HCT116 (cell line): ENCODE measurements at regions not wholly inside any gene's neighbourhood (a gene's known extent, or its start where the extent isn't known, plus 50 kb on each side); places are given as distances from the start of the nearest gene placed in this dataset.
"Not testable (repeated sequence)": the region's sequence is repeated elsewhere in the genome, so short reads cannot be mapped to it uniquely, and the experiment has no call there.

Source experiments
- ATAC-seq: fragments of 200-7000 bp; cut with Tn5 transposase; 2 replicates; pipeline ENCODE4 v1.9.1; 2020; ENCODE audit warnings: mild to moderate bottlenecking, moderate library complexity
- BruUV-seq: library from RNA; stranded (reverse); fragments of 400-500 nt; replicated peaks from 2 replicates; lab custom pipeline; 2021; lab: Mats Ljungman, UMichigan
- CTCF ChIA-PET: fragments of 300-600 bp; sonication (Branson Sonifier 250); formaldehyde crosslinking; loops from one replicate; lab custom pipeline; 2021; ENCODE audit warnings: antibody characterized with exemption; lab: Charles Lee
- POLR2A ChIA-PET: fragments of 300-600, 350-600 bp; sonication (Branson Sonifier 250); formaldehyde crosslinking; loops from one replicate; lab custom pipeline; 2021; ENCODE audit warnings: antibody characterized with exemption; lab: Charles Lee
- RAD21 ChIA-PET, 2 experiments: fragments of 300-600 bp; sonication (Branson Sonifier 250); formaldehyde crosslinking; loops; one replicate each; lab custom pipeline; 2023; ENCODE audit warnings: low total read pairs in 2 of 2; ENCODE audit not compliant: uncharacterized antibody in 2 of 2, unreplicated experiment in 2 of 2, low non-redundant PET in 1 of 2; lab: Charles Lee
- DNase-seq: peaks from one replicate; pipeline ENCODE4 v3.0.0-alpha.2; 2010; ENCODE audit warnings: low read depth, low spot score
- H2AFZ ChIP-seq: fragments of 200-600 bp; shearing (Covaris generic), sonication (generic); 2 replicates; pipeline ENCODE4 v1.6.1; 2017; ENCODE audit warnings: low read depth, mixed run types, mixed read lengths, antibody characterized with exemption, low read length; ENCODE audit not compliant: poor library complexity, severe bottlenecking
- H3K27ac ChIP-seq: 2 replicates; pipeline ENCODE4 v1.5.1; 2012; ENCODE audit warnings: low read depth, low read length
- H3K27me3 ChIP-seq: fragments of 200-600 bp; sonication (generic); 2 replicates; pipeline ENCODE4 v1.6.1; 2016; ENCODE audit warnings: mixed run types, low read length, mixed read lengths; ENCODE audit not compliant: insufficient read depth
- H3K36me3 ChIP-seq, 2 experiments: fragments of 200-500 bp in 1 of 2; fragments of 200-600 bp in 1 of 2; sonication (Bioruptor generic) in 1 of 2; sonication (generic) in 1 of 2; 2 replicates each; pipeline versions ENCODE4 v1.5.1 to v1.6.1; 2014 to 2016; ENCODE audit warnings: low read length in 2 of 2, inconsistent platforms in 1 of 2, mixed read lengths in 1 of 2, mixed run types in 1 of 2; ENCODE audit not compliant: insufficient read depth in 2 of 2, control insufficient read depth in 1 of 2
- H3K4me1 ChIP-seq, 2 experiments: fragments of 200-600 bp in 1 of 2; sonication (generic) in 1 of 2; 2 replicates each; pipeline versions ENCODE4 v1.5.1 to v1.6.1; 2012 to 2017; ENCODE audit warnings: low read length in 2 of 2, inconsistent platforms in 1 of 2, mild to moderate bottlenecking in 1 of 2, mixed read lengths in 1 of 2, mixed run types in 1 of 2, moderate library complexity in 1 of 2; ENCODE audit not compliant: insufficient read depth in 2 of 2, control insufficient read depth in 1 of 2
- H3K4me2 ChIP-seq: fragments of 200-600 bp; sonication (generic); 2 replicates; pipeline ENCODE4 v1.6.1; 2017; ENCODE audit warnings: mixed run types, low read length, mixed read lengths
- H3K4me3 ChIP-seq, 2 experiments: fragments of 200-600 bp in 1 of 2; sonication (generic) in 1 of 2; replicated peaks in 1 of 2; 2 replicates each; pipeline ENCODE4 v1.5.1; 2011 to 2016; ENCODE audit warnings: low read length in 2 of 2, control low read depth in 1 of 2, low read depth in 1 of 2, mild to moderate bottlenecking in 1 of 2, mixed read lengths in 1 of 2, mixed run types in 1 of 2
- H3K79me2 ChIP-seq: fragments of 200-600 bp; sonication (generic); 2 replicates; pipeline ENCODE4 v1.6.1; 2017; ENCODE audit warnings: mild to moderate bottlenecking, mixed run types, low read length, moderate library complexity, mixed read lengths; ENCODE audit not compliant: insufficient read depth
- H3K9ac ChIP-seq: fragments of 200-600 bp; sonication (generic); 2 replicates; pipeline ENCODE4 v1.6.1; 2016; ENCODE audit warnings: low read length, mixed read lengths
- H3K9me2 ChIP-seq: fragments of 200-600 bp; sonication (generic), shearing (Covaris generic); 2 replicates; pipeline ENCODE4 v1.6.1; 2017; ENCODE audit warnings: mixed run types, mild to moderate bottlenecking, moderate library complexity; ENCODE audit not compliant: insufficient read depth
- H3K9me3 ChIP-seq, 2 experiments: fragments of 200-500 bp in 1 of 2; fragments of 200-600 bp in 1 of 2; sonication (Bioruptor generic) in 1 of 2; sonication (generic) in 1 of 2; 2 replicates each; pipeline ENCODE4 v1.6.1; 2014 to 2017; ENCODE audit warnings: low read length in 2 of 2, mixed read lengths in 2 of 2, inconsistent platforms in 1 of 2, low read depth in 1 of 2, mild to moderate bottlenecking in 1 of 2, mixed run types in 1 of 2, moderate library complexity in 1 of 2; ENCODE audit not compliant: control insufficient read depth in 1 of 2, insufficient read depth in 1 of 2
- H4K20me1 ChIP-seq: fragments of 200-600 bp; sonication (generic), shearing (Covaris generic); 2 replicates; pipeline ENCODE4 v1.6.1; 2017; ENCODE audit warnings: mixed run types, mild to moderate bottlenecking, moderate library complexity; ENCODE audit not compliant: insufficient read depth
- ELF1 ChIP-seq: IDR thresholded peaks from 2 replicates; pipeline ENCODE4 v1.6.1; 2012; ENCODE audit warnings: low read depth, borderline replicate concordance
- EZH2 ChIP-seq: fragments of 200-600 bp; sonication (generic); IDR thresholded peaks from 2 replicates; pipeline ENCODE4 v1.6.1; 2017; ENCODE audit warnings: antibody characterized with exemption, mixed run types
- FOSL1 ChIP-seq: IDR thresholded peaks from 2 replicates; pipeline ENCODE4 v1.6.1; 2012; ENCODE audit warnings: low read depth
- JUND ChIP-seq: IDR thresholded peaks from 2 replicates; pipeline ENCODE4 v1.6.1; 2012
- POLR2A ChIP-seq: IDR thresholded peaks from 2 replicates; pipeline ENCODE4 v1.7.0; 2011; ENCODE audit warnings: borderline replicate concordance; ENCODE audit not compliant: insufficient read depth, insufficient read length; ENCODE audit errors: extremely low read depth
- POLR2AphosphoS5 ChIP-seq: IDR thresholded peaks from 2 replicates; pipeline ENCODE4 v1.6.1; 2011; ENCODE audit warnings: mild to moderate bottlenecking, low read depth, low read length, moderate library complexity
- RAD21 ChIP-seq: IDR thresholded peaks from 2 replicates; pipeline ENCODE4 v1.6.1; 2012; ENCODE audit warnings: low read depth, mild to moderate bottlenecking
- TCF7L2 ChIP-seq: IDR thresholded peaks from 2 replicates; pipeline ENCODE4 v1.7.0; 2011; ENCODE audit warnings: borderline replicate concordance, inconsistent platforms; ENCODE audit not compliant: insufficient read depth, insufficient read length; ENCODE audit errors: extremely low read depth
- ZFX ChIP-seq: fragments of 450-650 bp; IDR thresholded peaks from 2 replicates; pipeline ENCODE4 v1.6.1; 2017
- ZNF274 ChIP-seq: fragments of 200-500 bp; sonication (Bioruptor generic); IDR thresholded peaks from 2 replicates; pipeline ENCODE4 v1.6.1; 2014; ENCODE audit warnings: mild to moderate bottlenecking, low read depth, low read length, inconsistent platforms
- intact Hi-C: fragments of 100-400 bp; cut with micrococcal nuclease; formaldehyde crosslinking; loops from 2 replicates; pipeline ENCODE4 v1.10.0; 2022
- TF ChIP-seq, protein P1 (sequence below): IDR thresholded peaks from 2 replicates; pipeline ENCODE4 v1.6.1; 2011; ENCODE audit warnings: mild to moderate bottlenecking, low read length, moderate library complexity; ENCODE audit not compliant: insufficient replicate concordance; ENCODE audit errors: extremely low read depth

- H3K9me3 ChIP-seq: peaks cover 0 to 22% of the 10 kb centered on the region in 2 experiments; a peak in 2 of 4 replicates
- ChIA-PET CTCF (no interaction called here), RAD21 (no interaction called here), POLR2A (no interaction called here)
- ATAC-seq: no peak
- H3K27me3 ChIP-seq: no peaks in the 10 kb centered on the region
- no peaks in the 10 kb centered on the region for H3K36me3 ChIP-seq
- no peak overlapping the region for H2AFZ ChIP-seq
- no peaks in the 10 kb centered on the region for H4K20me1 ChIP-seq
- H3K79me2 ChIP-seq: no peaks in the 10 kb centered on the region
- no peak overlapping the region for H3K4me3 ChIP-seq
- no peak for DNase-seq
- TF ChIP-seq POLR2AphosphoS5 (no peak), POLR2A (no peak)
- no peak overlapping the region for H3K9ac ChIP-seq
- H3K4me1 ChIP-seq: no peaks in the 10 kb centered on the region
- H3K27ac ChIP-seq: no peak overlapping the region
- intact Hi-C loops: no loop called here
- no peak overlapping the region for H3K4me2 ChIP-seq
- no peaks in the 10 kb centered on the region for H3K9me2 ChIP-seq
- BruUV-seq: no TSS peak
These were observed 1305.0 kb downstream of the CNTNAP5 start for GRCh38 chr2:125330133-125330532.

DNA sequence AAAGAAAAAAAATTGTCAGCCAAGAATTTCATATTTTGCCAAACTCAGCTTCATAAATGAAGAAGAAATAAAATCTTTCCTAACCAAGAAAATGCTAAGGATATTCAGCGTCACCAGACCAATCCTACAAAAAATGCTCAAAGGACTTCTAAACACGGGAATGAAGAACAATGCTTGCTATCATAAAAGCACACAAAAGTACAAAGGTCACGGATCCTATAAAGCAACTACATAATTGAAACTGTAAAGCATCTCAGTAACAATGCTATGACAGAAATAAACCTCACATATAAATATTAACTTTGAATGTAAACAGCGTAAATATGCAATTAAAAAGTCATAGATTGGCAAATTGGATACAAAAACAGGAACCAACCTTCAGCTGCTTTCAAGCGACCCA lies 1314.6 kb upstream of the GYPC start:
- H3K79me2 ChIP-seq: no peaks in the 10 kb centered on the region
- no peak for TF ChIP-seq ELF1
- no peak for TF ChIP-seq ZFX
- TF ChIP-seq, protein P1, sequence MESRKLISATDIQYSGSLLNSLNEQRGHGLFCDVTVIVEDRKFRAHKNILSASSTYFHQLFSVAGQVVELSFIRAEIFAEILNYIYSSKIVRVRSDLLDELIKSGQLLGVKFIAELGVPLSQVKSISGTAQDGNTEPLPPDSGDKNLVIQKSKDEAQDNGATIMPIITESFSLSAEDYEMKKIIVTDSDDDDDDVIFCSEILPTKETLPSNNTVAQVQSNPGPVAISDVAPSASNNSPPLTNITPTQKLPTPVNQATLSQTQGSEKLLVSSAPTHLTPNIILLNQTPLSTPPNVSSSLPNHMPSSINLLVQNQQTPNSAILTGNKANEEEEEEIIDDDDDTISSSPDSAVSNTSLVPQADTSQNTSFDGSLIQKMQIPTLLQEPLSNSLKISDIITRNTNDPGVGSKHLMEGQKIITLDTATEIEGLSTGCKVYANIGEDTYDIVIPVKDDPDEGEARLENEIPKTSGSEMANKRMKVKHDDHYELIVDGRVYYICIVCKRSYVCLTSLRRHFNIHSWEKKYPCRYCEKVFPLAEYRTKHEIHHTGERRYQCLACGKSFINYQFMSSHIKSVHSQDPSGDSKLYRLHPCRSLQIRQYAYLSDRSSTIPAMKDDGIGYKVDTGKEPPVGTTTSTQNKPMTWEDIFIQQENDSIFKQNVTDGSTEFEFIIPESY: no peak
- no peak for TF ChIP-seq FOSL1
- TF ChIP-seq ZNF274: no peak
- TF ChIP-seq TCF7L2: no peak
- no peak for TF ChIP-seq JUND
- no peak for TF ChIP-seq RAD21
- TF ChIP-seq EZH2: no peak
- TF ChIP-seq, all 23 proteins: peak for 0
- H3K36me3 ChIP-seq: no peaks in the 10 kb centered on the region
- H3K9ac ChIP-seq: no peak overlapping the region
- CTCF ChIA-PET: no interaction called here
- no peaks in the 10 kb centered on the region for H3K27me3 ChIP-seq
- H3K9me3 ChIP-seq: peaks cover 5 to 22% of the 10 kb centered on the region in 2 experiments; a peak in 2 of 4 replicates
- intact Hi-C loops: no loop called here
- H3K4me2 ChIP-seq: no peak overlapping the region
- no peaks in the 10 kb centered on the region for H3K9me2 ChIP-seq
- RAD21 ChIA-PET: no interaction called here
- H2AFZ ChIP-seq: no peak overlapping the region
- BruUV-seq: no TSS peak
- DNase-seq: no peak
- H3K4me1 ChIP-seq: no peaks in the 10 kb centered on the region
- no peaks in the 10 kb centered on the region for H4K20me1 ChIP-seq
- H3K4me3 ChIP-seq: no peak overlapping the region
- no peak overlapping the region for H3K27ac ChIP-seq
- POLR2A ChIA-PET: no interaction called here
- ATAC-seq: no peak

DNA sequence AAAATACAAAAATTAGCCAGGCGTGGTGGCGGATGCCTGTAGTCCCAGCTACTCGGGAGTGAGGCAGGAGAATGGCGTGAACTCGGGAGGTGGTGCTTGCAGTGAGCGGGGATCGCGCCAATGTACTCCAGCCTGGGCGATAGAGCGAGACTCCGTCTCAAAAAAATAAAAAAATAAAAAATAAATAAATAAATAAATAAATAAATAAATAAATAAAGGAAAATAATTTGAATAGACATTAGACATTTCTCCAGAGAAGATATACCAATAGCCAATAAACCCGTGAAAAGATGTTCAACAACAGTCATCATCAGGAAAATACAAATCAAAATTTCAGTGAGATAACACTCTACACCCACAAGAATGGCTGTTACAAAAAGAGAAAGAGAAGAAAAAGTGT lies 1302.4 kb upstream of the GYPC start:
- POLR2A ChIA-PET, H3K9ac ChIP-seq, H2AFZ ChIP-seq, H4K20me1 ChIP-seq, H3K27me3 ChIP-seq, DNase-seq, H3K79me2 ChIP-seq, H3K27ac ChIP-seq, RAD21 ChIA-PET, H3K36me3 ChIP-seq, H3K4me2 ChIP-seq, H3K9me3 ChIP-seq, BruUV-seq, H3K4me3 ChIP-seq, ATAC-seq, intact Hi-C loops, H3K4me1 ChIP-seq, H3K9me2 ChIP-seq, CTCF ChIA-PET: not testable (repeated sequence)
